ENCODE measurements at regions not wholly inside any gene's neighbourhood (a gene's known extent, or its start where the extent isn't known, plus 50 kb on each side); places are given as distances from the start of the nearest gene placed in this dataset.

GRCh38 chrX:107561468-107562215, 66.7 kb upstream of the PRPS1 start:
- DNase-seq, result no peak

- no peak for DNase-seq
These were observed 65.8 kb upstream of the PRPS1 start for GRCh38 chrX:107562482-107562881.

DNA sequence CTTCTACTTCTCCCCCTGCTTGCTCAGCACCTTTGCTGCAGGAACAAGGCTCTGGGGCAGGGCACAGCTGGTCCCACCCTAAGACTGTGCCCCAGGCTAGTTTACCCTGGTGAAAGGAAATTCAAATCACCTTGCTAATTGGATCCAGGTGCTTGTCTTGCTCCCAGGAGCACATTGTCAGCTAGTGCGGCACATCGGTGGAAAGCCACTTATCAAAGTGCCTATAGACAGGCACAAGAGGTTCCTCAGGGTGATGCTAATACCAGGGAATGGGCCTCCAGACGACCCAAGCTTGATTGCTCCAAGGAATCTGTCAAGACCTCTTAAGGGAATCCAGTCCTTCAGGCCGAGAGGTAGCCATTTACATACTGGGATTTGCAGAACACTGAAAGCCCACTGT, 64.5 kb upstream of the PRPS1 start:
- no peak for DNase-seq

GRCh38 chrX:107565015-107565414, 63.3 kb upstream of the PRPS1 start:
- DNase-seq, result no peak

DNA sequence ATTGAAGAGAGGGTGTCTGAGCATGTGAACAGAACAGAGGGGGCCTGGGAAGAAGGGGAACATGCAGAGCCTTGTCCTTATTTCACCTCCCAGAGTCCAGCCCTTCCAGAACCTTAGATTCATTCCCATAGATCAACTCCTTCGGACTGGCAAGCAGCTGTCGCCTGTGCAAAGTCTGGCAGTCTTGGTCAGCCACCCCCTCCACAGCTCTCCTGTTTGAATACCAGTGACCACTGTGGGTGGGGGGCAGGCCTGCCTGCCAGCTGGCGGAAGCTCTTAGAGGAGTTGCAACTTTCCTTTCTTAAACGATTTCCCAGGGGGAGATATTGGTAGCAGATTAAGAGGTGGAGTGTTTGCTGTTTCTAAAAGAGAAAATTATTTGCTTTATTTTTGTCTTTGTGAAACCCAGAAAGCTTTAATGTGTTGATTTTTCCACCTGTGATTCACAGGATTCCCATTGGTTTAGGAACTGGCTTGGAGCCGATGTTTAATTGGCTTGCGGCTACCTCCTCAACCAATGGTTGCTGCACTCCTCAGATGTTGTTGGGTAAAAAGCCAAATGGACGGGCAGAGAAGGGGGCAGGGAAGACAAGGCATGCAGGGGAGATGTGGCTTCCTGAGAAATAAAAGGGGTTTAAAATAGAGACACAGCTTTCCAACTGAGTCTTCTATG, 62.2 kb upstream of the PRPS1 start:
- no peak for DNase-seq

DNA sequence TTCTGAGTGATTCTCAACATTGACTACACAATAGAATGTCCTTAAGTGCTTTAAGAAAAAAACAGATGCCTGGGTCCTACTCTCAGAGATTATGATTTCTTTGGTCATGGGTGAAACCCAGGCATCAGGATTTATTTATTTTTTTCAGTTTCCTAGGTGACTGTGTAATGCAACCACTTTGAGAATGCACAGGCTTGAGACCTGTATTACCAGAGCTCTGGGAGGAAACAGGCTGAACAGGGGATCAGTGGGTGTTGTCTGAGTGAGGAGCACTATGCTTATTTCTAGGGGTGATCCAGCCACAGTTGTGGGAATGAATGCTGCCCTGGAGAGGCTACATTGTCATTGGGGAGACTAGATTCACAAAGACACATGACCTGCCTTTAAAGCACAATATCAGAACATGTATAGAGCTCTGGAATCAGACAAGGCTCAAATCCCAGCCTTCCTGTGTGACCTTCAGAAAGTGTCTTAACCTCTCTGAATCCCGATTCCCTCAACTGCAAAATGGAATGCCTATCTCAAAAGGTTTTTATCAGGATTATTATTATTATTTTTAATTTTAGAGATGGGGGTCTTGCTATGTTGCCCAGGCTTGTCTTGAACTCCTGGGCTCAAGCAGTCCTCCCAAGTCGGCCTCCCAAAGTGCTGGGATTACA, 61.6 kb upstream of the PRPS1 start:
- DNase-seq, result no peak

DNA sequence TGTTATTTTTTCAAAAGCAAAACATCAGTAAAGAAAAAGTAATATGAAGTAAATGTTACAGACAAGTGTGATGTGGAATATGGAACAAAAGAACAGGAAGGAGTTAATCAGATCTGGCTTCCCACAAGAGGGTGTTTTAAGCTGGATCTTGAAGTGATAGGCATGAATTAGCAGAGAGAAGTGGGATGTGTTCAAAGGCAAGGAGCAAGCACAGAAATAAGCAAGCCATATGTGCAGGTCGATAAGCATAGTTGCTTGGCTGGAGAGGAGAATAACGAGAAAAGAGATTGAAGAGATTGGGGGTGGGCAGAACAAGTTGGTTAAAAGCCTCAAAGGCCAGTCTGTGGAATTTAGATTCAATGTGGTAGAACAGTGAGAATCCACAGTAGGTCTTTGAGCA, 60.9 kb upstream of the PRPS1 start:
- DNase-seq, result no peak

DNA sequence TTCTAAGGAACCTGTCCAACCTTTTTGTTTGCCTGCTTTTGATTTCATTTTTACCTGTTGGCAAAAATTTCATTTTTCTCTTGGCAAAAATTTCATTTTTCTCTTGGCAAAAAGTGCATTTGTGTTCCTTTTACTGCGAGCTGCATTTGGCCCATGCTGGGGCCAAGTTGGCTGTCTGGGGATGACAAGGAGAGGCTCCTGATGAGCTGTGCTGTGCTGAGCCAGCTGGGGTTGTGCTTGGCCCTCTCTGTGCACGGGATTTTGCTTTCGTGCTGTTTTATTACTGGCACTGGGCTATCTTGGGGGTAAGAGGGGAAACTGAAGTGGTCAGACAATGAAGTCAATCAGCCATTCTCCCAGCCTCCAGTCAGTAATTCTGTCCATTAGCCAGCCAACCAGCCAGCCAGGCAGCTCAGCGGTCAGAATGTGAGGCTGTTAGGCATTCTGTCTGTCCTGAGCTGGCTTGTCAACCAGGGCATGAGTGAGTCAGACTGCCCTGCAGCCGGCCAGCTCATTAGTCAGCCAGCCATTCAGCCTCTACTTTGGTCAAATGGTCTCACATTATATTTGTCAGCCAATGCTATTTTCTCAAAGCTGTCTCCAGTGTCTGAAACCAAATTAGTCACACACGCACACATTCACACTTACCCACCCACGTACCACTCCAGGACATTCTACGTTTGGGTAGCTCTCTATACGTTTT, 56.9 kb upstream of the PRPS1 start:
- no peak for DNase-seq

DNA sequence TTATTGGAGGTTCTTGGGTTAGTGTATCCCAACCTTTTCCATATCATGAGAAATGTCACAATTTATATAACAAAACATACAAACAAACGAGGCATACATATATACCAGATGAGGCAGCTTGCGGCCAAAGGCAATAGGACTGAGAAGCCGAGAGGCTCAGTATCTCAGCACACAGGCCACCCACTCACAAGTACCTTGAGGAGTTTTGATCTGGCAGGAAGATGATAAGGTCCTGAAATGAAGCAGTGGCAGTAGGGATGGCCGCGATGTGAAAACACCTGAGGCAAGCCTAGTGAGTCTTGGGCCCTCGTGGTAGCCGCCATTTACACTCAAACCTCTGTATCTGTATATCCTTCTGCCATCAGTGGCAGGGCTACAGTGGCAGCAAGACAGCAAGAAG, 55.3 kb upstream of the PRPS1 start:
- no peak for DNase-seq

DNA sequence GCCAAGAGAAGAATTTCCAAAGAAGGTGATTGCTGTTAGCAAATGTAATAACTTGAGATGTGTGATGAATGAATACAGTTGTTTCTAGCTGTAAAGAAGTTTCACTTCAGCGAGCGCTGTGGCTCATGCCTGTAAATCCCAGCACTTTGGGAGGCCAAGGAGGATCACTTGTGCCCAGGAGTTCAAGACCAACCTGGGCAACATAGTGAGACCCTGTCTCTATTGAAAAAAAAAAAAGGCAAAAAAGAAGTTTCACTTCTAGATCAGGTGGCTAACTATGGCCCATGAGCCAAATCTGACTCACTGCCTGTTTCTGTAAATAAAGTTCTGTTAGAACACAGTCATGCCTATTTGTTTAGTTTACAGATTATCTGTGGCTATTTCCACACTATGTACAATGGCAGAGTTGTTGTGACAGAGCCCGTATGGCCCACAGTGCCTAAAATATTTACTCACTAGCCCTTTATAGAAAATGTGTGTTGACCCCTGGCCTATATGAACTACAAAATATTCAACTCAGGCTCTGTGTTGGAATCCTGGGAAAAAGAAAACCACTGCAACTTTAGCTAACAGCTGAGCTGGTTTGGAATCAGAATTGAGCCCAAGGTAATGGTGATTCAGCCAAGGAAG, 54.1 kb upstream of the PRPS1 start:
- DNase-seq, result no peak

DNA sequence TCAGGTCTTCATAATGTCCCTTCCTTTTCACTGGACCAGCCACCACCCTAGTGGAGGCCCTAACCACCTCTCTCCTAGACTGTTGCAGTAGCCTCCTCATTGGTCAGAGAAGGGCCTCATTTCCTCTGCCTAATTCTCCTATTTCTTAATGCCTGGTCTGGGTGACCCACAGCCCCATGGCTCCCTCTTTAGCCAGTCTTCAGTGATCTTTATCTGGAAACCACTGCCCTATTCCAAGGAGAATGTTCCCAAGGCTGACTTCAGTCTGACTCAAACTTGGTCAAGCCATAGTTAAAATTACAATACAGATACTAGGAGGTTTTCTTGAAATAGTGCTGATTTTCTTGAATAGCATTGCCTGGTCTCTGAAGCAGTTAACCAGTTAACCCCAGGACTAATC, 53.6 kb upstream of the PRPS1 start:
- DNase-seq, result no peak

DNA sequence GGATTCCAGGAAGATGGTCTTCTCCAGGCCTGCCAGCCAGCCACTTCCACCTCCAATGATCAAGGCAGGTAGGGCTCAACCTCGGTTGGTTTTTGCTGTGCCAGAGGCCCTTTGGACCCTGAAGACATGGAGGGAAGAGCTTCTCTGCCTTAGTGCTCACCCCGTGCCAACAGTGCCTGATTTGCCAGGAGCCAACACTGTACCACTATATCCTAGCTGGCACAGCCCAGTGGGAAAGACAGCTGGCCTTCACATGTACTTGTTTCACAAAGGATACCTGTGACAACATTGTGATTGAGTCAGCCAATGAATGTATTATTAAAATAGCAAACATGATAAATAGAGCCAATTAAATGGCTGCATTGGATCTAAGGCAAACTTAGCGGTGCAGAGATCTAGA, 51.9 kb upstream of the PRPS1 start:
- DNase-seq, result no peak

GRCh38 chrX:107576841-107577240, 51.5 kb upstream of the PRPS1 start:
- no peak for DNase-seq

DNA sequence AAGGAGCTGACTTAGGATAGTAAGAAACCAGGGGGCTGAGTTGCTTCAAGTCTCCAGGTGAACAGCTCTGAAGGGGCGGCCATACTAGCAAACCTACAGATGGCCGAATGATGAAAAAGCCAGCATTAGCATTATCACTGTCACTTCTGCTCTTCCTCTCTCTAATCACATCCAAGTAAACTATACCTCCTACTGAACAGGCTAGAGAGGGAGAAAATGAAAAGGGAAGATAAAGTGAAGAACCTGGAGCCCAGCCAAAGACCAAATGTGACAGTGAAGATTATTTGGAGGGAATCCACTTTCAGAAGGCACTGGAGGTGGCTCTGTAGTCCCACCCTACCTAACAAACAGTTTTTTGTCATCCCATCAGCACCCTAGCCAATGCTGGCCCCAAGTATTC, 50.4 kb upstream of the PRPS1 start:
- DNase-seq, result no peak

Data from activated CD4-positive, alpha-beta T cell treated with anti-CD3 and anti-CD28 coated beads, Interleukin-2, amount 50 U/mL, for 1 hour (primary cell).